Fibroblast of lung (primary cell): ENCODE measurements at regions not wholly inside any gene's neighbourhood (a gene's known extent, or its start where the extent isn't known, plus 50 kb on each side); places are given as distances from the start of the nearest gene placed in this dataset.

Experiments
- CTCF ChIP-seq, 2 donors: IDR thresholded peaks in 1 of 2; conservative IDR thresholded peaks in 1 of 2; 1 replicate in 1 of 2; 2 replicates in 1 of 2; pipeline ENCODE4 v1.5.1; 2011 to 2012; ENCODE audit warnings: low read length in 2 of 2, control low read depth in 1 of 2, inconsistent platforms in 1 of 2, low read depth in 1 of 2, mild to moderate bottlenecking in 1 of 2
- EZH2 ChIP-seq: IDR thresholded peaks from 2 replicates; pipeline ENCODE4 v1.5.1; 2012; ENCODE audit warnings: low read length, control low read depth, mild to moderate bottlenecking; ENCODE audit errors: missing control alignments

GRCh38 chr4:181578911-181579310 lies 664.3 kb upstream of the TENM3 start:
- TF ChIP-seq CTCF (conservative IDR thresholded peaks at IDR 0.05 in 1 of 2, IDR thresholded peaks at IDR 0.05 in 1 of 2; ENCODE audit: low read depth in 1 of 2, low read length in 2 of 2) (no peak), EZH2 (no peak)
